GM19467 (cell line): ENCODE measurements at regions not wholly inside any gene's neighbourhood (a gene's known extent, or its start where the extent isn't known, plus 50 kb on each side); places are given as distances from the start of the nearest gene placed in this dataset.
A peak's percentile ranks its signal among the peaks of the same experiment; 100 is the strongest.

Source experiments
- ATAC-seq: cut with Tn5 transposase; IDR thresholded peaks from one replicate; pipeline ENCODE4 v1.9.1; 2021; ENCODE audit warnings: mild to moderate bottlenecking, moderate library complexity; ENCODE audit not compliant: unreplicated experiment

DNA sequence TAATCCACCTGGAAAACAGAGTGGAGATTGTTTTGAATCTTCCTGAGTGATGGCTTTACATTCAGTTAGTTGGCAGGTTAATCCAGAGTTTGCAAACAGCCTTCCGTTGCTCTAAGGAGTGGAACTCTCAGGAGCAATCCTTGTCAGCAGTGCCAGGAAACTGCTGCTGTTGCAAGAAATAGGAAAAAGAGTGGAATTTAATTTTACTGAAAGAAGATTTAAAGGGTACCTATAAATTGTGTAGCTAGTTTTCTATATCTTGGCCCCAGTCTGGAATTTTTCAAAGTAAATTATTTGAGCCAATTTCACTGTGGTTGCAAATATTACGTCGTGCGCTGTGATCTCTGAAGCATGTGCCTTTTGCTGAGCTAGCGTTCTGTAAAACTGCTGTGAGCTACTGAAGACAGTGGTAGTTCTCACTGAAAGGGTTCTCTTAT is 55.5 kb upstream of the SLC5A12 start:
- ATAC-seq, result no peak

DNA sequence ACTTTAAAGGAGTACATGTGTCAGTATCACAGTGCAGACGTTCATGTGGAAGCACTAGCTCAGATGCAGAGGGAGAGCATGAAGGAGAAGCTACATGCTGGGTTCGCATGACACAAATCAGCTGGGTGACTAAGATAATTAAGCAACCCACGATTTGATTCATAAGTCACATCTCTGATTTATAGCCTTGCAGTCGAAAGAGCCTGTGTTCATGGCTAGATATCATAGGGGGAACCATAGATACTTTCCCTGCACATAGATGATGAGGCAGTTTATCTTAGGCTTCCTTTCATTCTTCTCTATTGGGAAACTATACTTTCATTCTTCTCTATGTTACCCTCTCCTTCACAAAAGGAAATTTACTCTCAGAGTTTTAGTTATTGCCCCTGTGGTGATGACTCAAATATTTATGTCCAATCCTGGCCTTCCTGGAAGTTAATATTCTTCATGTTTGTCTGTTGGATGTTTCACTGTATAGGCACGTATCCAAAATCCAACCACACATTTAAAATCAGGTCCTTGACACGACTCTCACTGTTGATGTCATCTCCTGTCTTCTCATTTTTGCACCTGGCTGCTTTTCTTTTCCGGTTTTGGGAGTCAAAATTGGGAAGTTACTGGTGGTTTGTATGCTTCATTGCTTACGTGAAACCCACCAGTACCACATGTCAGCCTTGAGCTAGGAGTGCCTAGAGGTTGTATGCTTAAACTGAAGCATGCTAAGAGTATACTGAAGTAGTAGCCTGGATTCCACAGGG is 56.3 kb upstream of the SLC5A12 start:
- ATAC-seq, result no peak

DNA sequence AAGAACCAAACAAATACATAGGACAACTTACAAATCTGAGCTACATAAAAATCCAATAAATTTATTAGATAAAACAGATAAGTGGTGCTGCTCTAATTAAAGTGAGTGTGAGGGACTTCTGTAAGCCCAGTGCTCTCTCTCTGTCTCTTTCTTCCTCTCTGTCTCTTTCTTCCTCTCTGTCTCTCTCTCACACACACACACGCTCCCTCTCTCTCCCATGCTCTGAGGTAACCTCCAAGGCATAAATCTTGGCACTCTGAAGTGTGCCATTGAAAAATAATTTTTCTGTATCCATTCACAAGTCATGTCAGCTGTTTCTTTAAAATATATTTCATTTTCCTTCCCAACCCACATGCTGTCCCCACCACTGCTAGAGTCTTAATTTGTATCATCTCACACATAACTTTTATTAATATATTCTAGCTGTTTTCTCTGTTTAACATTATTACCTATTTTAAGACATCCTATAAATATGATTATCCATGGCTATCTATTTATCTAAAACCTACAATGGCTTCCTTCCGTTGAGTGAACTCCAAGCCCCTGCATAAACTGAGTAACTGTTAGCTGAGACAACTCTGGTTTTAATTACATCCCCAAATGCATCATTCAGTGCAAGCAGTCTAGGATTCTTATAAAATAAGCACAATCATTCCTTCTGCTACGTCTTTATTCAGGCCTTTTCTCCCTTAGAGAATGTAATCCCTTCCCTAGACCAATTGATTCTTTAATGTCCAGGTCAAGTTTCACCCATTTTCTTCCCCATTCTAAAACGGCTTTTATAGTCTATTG is 57.4 kb upstream of the SLC5A12 start:
- no peak for ATAC-seq

DNA sequence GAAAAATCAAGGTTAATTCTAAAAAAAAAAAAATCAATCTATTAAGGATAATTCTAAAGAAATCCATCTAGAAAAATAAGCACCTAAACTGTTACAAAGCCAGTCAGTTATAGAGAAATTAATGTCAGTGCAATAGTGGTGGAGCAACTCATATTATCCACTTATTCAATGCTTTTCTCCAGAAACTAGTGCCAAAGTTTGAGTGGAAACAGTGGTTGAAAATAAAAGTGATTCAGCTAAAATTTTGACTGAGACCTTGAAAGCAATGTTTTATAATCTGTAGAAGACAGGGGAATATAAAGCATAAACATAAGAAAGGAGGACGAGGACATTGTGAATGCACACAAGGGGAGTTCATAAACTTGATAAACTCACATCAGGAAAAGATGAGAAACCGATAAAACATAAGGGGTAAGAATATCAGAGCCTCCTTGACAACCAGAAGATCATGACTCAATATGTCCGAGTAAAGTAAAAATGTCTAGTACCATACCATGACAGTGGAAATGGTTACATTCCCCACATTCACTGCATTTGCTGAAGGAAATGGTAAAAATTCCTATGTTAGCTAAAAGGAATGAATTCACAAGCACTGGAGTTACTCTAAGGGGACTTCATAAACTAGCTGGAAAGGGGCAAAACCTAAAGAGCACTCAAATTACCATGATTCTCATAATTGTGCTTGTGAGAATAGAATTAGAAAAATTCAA is 58.7 kb upstream of the SLC5A12 start:
- ATAC-seq, result no peak

DNA sequence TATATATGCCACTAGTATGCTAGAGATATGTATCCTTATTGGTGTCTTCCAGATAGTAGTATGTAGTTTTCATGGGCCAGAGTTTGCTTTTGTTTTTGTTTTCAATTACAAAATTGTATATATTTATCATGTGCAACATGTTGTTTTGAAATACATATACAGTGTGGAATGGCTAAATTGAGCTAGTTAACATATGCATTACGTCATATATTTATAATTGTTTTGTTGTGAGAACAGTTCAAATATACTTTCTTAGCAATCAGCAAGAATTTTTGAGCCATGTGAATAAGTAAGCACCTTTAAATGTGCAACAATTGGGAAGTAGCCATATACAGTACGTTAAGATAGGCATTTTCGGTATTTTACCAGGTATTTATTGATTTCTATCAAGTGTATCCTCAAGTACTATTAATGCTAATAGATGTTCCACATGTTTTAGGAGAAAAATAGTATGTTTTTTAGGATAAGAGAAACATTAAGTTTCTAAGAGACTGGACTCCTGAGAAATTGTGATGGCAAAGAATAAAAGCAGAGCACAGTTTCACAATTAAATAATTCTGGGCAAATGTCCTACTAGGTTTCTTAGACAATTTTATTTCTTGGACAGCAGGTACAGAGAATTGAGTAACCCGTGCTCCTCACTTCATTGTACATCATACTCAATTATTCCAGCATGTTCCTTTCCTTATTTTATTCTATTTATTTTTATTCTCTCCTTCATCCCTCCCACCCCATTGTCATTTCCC is 60.5 kb upstream of the SLC5A12 start:
- ATAC-seq, result no peak

DNA sequence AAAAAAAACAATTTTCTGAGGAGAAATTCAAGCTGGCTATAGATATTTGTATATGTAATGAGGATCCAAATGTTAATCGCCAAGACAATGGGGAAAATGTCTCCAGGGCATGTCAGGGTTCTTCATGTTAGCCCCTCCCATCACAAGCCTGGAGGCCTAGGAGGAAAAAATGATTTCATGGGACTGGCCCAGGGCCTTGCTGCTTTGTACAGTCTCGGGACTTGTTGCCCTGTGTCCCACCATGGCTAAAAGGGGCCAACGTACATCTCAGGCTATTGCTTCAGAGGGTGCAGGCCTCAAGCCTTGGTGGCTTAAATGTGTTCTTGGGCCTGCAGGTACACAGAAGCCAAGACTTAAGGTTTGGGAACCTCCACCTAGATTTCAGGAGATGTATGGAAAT is 62.1 kb upstream of the SLC5A12 start:
- no peak for ATAC-seq

DNA sequence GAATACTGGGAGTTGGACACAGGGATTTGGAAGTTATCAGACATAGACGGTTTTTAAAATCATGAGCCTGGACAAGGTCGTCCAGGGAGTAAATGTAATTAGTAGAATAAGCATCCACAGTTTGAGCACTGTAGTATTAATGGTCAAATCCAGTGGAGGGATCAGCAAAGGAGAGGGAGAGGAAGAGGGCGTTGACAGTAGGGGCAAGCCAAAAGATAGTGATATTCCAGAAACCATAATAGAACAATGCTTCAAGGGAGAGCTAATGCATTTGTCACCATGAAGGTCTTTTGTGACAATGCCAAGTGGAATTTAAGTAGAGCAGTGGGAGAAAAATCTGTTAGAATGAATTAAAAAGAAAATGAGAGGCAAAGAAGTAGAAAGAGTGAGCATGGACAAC is 68.9 kb upstream of the SLC5A12 start:
- no peak for ATAC-seq

DNA sequence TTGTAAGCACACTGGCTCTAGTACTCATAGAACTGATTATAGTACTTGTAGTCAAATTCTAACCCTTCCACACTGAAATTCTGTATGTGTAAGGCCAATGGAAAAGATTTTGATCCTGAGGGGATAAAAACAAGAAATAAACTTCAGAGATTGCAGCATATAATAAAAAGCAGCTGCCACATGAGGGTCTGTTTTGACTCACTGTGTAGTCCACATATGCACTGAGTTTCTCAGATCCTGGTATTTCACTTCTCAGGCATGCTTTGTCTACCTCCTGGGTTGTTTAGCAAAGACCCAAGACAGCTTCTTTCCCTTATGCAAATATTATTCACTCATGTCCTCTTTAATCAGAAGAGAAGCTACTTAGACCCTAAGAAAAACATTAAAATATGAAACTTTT is 71.1 kb upstream of the SLC5A12 start:
- no peak for ATAC-seq

DNA sequence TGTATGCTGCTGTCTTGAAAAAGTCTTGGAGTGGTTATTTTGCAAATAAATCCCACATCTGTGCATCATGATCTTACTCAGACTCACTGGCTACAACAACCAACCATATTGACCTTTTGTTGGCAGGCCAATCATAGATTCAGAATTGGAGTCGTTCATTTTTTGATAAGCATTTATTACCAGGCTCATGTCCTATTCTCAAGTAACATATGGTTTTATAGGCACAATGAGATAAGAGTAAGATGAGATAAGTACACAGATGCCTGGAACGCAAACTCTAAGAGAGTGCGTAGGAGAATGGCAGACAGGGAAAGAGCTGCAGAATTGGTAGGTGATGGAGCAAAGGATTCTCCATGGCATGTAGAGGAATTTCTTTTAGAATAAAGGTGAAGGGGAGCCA is 71.6 kb upstream of the SLC5A12 start:
- ATAC-seq, result no peak

DNA sequence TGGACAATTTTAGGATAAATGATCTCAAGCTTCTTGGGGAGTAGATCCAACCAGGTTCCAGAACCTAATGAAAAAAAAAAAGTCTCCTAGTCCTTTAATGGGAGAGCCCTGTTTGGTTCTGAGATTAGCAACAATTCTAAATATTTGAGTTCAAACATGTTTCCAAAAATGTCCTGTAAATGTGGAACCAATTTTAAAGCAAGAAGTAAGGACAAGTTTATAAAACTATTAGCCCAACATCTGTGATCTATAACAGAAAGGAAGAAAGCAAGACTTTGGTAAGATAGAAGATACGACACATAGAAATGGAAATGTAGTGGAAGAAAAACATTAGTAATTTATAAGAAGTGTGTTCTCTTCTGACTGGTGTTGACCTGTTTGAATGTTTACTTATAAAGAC is 79.7 kb upstream of the SLC5A12 start:
- ATAC-seq, result no peak

DNA sequence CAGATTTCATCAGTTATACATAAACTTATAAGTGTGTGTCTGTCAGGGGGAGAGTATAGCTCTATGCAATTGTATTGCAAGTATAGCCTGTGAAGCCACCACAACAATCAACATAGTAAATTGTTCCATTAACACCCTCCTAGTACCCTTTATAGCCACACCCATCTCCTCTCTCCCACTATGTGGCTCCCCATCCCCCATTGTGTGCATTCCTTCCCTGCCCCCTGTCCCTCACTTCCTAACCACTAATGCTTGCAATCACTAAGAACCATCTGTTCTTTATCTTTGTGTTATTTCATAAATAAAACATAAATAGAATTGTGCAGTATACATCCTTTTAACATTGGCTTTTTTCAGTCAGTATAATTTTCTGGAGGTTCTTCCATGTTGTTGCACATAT is 83.1 kb upstream of the SLC5A12 start:
- ATAC-seq, result no peak

DNA sequence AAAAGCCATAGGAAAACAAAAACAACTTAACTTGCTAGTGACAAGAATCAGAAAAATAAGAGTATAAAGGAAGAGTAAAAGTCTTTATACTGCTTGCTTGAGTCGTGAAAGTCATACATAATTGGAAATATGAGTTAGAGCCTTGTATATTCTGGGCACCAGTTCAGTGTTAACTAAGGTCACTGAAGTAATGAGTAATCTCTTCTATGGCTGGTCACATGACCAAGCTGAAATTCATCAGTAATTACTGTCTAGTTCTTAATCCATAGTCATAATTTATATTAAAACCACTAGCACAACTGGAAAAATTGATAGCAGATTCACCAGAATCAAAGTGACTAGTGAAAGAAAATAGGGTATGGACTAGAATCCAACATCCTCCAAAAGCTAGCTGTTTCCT is 84.4 kb upstream of the SLC5A12 start:
- ATAC-seq, result no peak

DNA sequence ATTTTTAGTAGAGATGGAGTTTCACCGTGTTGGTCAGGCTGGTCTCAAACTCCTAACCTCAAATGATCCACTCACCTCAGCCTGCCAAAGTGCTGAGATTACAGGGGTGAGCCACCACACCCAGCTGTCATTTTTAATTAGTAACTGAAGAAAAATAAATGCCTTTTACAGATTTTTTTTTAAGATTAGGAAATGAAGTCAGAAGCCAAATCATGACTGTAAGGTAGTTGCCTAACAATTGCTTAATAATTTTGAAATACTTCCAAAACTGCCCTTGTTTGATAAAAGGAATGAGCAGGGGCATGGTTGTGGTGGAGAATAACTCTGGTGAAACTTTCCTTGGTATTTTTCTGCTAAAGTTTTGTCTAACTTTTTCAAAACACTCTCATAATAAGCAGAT is 98.9 kb upstream of the SLC5A12 start:
- ATAC-seq, result no peak

DNA sequence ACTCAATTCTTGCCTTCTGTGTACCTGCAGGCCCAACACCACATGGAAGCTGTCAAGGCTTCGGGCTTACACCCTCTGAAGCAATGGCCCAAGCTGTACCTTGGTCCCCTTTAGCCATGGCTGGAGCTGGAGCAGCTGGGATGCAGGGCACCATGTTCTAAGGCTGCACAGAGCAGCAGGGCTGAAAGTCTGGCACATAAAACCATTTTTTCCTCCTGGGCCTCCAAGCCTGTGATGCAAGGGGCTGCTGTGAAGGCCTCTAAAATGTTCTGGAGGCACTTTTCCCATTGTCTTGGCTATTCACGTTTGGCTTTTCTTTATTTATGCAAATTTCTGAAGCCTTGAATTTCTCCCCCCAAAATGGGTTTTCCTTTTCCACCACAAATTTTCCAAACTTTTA is 102.1 kb upstream of the SLC5A12 start:
- no peak for ATAC-seq

DNA sequence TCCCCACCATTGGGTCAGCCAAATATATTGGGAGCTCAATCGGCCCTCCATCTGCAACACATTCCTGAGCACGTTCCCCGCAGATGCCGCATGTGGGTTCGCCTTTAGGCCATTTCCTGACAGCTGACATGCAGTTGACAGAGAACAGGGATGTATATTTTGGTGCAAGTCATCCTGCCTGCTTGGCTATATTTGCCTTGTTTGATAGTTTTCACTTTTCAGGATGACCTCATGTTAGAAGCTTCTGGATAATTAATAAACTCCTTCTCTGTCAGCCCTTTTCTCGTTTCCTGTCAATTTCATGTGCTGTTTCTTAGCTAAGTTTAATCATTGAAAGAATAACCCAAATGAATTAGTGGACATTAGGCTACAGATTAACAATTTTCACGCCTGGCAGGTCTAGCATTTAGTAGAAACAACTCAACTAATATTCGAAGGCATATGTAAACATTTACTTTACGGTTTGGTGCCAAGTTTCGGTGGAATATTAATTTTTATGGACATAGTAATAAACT is 105.8 kb upstream of the SLC5A12 start:
- peak; percentile 47 for ATAC-seq

DNA sequence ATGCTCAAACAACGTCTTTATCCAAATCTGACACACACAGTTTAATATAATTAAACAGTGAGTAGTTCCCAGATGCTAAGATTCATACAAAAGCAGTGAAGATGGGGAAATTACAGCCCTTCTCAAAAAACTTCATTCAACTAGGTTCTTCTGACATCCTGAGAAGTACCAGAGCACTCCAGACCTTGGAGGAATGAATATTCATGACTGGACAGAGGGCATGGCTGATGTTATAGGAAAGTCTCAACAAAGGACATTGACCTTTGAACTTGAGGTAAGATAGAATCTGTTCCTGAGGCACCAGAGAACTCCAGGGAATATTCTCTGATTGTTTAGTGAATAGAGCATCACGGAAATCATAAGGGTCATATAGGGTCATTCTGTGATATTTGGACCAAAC is 106.4 kb upstream of the SLC5A12 start:
- no peak for ATAC-seq

DNA sequence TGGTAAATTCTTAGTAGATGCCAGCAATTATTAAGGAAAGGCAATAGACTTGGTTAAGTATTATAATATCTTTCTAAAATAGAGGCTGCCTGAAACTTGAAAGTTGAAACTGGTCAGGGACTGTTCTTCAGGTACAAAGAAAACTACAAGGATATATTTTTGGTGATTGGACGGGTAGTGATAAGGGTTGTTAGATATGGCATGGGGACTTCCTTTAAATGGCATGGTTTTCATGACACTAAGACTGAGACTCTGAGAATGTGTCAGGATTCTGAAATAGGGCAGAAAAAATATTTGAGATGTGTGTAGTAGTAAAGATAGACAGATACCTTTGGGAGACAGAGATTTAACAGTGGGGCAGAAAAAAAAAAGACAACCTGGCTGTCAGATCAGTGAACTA is 108.4 kb upstream of the SLC5A12 start:
- no peak for ATAC-seq

DNA sequence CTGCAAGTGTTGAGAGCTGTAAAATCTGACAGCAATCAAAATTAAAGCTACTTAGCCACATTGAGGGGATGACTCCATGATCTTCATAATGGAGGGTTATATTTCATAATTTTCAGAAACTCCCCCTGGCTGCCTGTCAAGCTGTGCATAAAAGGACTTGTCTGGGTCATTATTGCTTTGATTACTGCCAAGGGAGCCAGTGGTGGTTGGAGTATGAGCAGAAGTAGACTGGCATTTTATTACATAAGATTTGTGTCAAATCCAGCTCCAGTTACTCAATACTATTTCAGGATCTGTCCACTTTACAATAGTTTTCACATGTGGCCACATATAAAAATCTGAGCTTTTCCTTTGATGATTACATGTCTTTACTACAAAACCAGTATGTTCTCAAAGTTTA is 108.9 kb upstream of the SLC5A12 start:
- no peak for ATAC-seq

DNA sequence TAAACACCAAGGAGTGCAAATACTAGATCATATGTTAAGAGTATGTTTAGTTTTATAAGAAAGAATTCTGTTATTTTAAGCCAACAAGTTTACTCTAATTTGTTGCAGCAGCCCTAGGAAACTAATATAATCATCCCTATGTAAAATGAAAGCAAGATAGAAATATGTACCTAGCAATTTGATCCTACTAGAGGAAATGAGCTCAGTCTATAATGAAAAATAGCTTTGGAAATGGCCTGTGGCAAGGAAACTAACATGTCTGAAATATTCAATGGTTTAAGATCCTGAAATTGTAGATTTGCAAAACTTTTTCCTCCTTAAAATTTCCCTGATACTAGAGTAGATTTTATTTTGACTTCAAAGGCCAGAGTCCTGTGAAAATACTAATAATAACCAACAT is 112.7 kb upstream of the SLC5A12 start:
- ATAC-seq, result no peak

DNA sequence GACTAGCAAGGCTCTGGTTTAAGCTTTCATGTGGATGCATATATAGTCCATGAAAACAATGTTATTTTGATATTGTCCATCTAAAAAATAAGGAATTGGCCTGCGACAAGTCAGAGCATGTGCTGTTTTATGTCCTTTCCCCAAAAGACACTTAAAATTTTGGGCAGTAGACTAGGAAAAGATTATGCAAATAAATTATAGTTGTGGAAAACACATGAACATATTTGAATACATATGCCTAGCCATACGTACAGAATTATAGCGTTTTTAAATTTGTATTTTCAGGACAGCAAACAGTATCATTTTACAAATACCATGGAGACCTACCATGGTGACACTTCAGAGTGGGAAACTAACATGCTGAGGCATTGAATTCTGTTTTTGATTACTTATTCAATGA is 113.8 kb upstream of the SLC5A12 start:
- no peak for ATAC-seq

DNA sequence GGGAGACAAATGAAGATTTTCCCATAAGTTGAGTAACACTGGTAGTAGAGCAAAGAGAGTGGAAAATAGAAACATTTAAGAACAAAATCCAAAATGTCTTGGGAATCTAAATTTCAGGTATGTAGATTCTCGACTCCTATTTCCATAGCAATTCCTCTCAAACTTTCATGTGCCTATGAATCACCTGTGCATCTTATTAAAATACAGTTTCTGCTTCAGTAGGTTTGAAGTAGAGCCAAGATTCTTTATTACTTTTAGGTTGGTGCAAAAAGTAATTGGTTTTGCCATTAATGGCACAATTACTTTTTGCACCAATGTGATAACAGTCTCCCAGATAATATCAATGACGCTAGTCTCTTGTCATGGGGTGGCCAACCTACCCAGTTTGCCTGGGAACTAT is 115.3 kb upstream of the SLC5A12 start:
- no peak for ATAC-seq
